K562 (cell line): ENCODE measurements at regions not wholly inside any gene's neighbourhood (a gene's known extent, or its start where the extent isn't known, plus 50 kb on each side); places are given as distances from the start of the nearest gene placed in this dataset.

Experiments used
- BCOR ChIP-seq: fragments of 450-650 bp; IDR thresholded peaks from 2 replicates; pipeline ENCODE4 v1.6.1; 2016
- CTCF ChIP-seq, 3 experiments: IDR thresholded peaks in 2 of 3; conservative IDR thresholded peaks in 1 of 3; 2 replicates each; pipeline ENCODE4 v1.5.1; 2011 to 2012; ENCODE audit warnings: low read length in 3 of 3, mild to moderate bottlenecking in 3 of 3, control low read depth in 2 of 3, improper control_type of control experiment in 1 of 3, inconsistent platforms in 1 of 3, low read depth in 1 of 3, mixed read lengths in 1 of 3, moderate library complexity in 1 of 3; ENCODE audit not compliant: insufficient read depth in 2 of 3

DNA sequence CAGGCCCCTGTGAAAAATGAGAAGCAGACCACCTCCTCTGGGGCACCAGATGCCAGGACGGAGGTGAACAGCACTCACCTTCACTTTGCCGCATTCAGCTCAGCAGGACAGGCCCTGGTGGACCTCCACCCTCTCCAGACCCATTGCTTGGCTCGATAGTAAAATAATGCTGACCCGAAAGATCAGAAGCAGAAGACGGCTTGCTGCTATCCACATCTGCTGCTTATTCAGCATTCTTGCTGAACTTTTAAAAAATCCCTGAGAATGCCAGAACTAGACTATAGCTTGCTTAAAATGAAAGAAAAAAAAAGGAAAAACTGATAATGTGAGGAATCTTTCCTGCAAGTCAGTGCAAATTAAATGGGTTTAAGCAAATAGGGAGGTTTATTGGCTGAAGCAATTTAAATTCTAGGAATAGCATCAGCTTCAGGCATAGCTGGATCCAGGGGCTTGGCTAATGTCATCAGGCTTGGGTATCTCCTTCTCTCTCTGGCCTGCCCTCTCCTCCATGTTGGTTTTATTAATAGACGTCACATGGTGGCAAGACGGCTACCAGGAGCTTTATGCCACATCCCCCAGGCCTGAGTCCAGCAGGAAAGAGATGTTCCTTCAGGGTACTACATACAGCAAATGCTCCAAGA lies 137.9 kb downstream of the SCARB1 start:
- no peak for TF ChIP-seq BCOR
- no peak for TF ChIP-seq CTCF (IDR thresholded peaks at IDR 0.05 in 2 of 3, conservative IDR thresholded peaks at IDR 0.05 in 1 of 3; ENCODE audit: insufficient read depth in 2 of 3, low read depth in 1 of 3, low read length in 3 of 3)
